ENCODE measurements at regions not wholly inside any gene's neighbourhood (a gene's known extent, or its start where the extent isn't known, plus 50 kb on each side); places are given as distances from the start of the nearest gene placed in this dataset.

DNA sequence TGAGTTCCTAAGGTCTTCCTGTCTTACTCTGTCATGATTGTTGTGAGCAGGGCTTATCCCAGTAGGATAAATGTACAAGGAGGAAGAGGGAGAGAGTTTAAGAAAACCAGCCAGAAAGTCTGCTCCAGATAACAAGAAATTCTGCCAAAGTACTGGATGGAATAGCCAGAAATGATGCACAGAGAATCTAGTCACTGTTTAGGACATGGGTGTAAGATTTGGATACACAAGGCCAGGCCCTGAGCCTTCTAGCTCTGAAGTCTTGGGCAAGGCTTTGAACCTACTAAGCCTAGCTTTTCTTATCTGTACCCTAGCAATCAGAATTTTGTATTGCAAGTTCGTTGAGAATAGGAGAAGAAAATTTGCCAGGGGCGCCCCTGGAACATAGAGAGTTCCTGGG is 180.4 kb upstream of the ROPN1 start:
- TF ChIP-seq, protein P1, sequence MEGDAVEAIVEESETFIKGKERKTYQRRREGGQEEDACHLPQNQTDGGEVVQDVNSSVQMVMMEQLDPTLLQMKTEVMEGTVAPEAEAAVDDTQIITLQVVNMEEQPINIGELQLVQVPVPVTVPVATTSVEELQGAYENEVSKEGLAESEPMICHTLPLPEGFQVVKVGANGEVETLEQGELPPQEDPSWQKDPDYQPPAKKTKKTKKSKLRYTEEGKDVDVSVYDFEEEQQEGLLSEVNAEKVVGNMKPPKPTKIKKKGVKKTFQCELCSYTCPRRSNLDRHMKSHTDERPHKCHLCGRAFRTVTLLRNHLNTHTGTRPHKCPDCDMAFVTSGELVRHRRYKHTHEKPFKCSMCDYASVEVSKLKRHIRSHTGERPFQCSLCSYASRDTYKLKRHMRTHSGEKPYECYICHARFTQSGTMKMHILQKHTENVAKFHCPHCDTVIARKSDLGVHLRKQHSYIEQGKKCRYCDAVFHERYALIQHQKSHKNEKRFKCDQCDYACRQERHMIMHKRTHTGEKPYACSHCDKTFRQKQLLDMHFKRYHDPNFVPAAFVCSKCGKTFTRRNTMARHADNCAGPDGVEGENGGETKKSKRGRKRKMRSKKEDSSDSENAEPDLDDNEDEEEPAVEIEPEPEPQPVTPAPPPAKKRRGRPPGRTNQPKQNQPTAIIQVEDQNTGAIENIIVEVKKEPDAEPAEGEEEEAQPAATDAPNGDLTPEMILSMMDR (conservative IDR thresholded peaks at IDR 0.05), result no peak
- no peak for TF ChIP-seq EZH2 (IDR thresholded peaks at IDR 0.05; ENCODE audit: low read depth)
